ENCODE measurements at regions not wholly inside any gene's neighbourhood (a gene's known extent, or its start where the extent isn't known, plus 50 kb on each side); places are given as distances from the start of the nearest gene placed in this dataset.

DNA sequence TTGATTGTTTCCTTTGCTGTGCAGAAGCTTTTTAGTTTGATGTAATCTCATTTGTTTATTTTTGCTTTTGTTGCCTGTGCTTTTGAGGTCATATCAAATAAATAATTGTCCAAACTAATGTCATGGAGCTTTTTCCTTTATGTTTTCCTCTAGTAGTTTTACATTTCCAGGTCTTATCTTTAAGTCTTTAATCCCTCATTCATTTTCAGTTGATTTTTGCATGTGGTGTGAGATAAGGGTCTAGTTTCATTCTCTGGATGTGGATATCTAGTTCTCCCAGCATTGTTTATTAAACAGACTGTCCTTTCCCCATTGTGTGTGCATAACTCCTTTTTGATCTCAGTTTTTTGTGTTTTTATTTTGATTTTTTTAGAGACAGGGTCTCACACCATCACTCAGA is 179.1 kb upstream of the STK26 start:
- TF ChIP-seq CTCF (IDR thresholded peaks at IDR 0.05): no peak
- TF ChIP-seq POLR2A (IDR thresholded peaks at IDR 0.05): no peak
- TF ChIP-seq POLR2AphosphoS5 (IDR thresholded peaks at IDR 0.05): no peak

Data from breast epithelium (tissue), 3 donors.